ENCODE measurements at regions not wholly inside any gene's neighbourhood (a gene's known extent, or its start where the extent isn't known, plus 50 kb on each side); places are given as distances from the start of the nearest gene placed in this dataset.
"Not testable (repeated sequence)": the region's sequence is repeated elsewhere in the genome, so short reads cannot be mapped to it uniquely, and the experiment has no call there.

- not testable (repeated sequence) for H3K4me3 ChIP-seq (replicated peaks; ENCODE audit: low read depth, low read length); DNase-seq (ENCODE audit: low read depth)
These were observed 574.2 kb downstream of the CWH43 start for GRCh38 chr4:49560131-49560816.

GRCh38 chr4:49560883-49561282 is 574.8 kb downstream of the CWH43 start:
- DNase-seq (ENCODE audit: low read depth); H3K4me3 ChIP-seq (replicated peaks; ENCODE audit: low read depth, low read length): not testable (repeated sequence)

- DNase-seq (ENCODE audit: low read depth); H3K4me3 ChIP-seq (replicated peaks; ENCODE audit: low read depth, low read length): not testable (repeated sequence)
These were observed 584.2 kb downstream of the CWH43 start for GRCh38 chr4:49570248-49570647.

GRCh38 chr4:49573666-49574215 is 587.7 kb downstream of the CWH43 start:
- not testable (repeated sequence) for H3K4me3 ChIP-seq (replicated peaks; ENCODE audit: low read depth, low read length)

GRCh38 chr4:49575250-49575649 is 589.2 kb downstream of the CWH43 start:
- not testable (repeated sequence) for H3K4me3 ChIP-seq (replicated peaks; ENCODE audit: low read depth, low read length); DNase-seq (ENCODE audit: low read depth)

More at GRCh38 chr4:49573666-49574215, 587.7 kb downstream of the CWH43 start:
- not testable (repeated sequence) for DNase-seq (ENCODE audit: low read depth)

GRCh38 chr4:49578371-49578770 is 592.3 kb downstream of the CWH43 start:
- H3K4me3 ChIP-seq (replicated peaks; ENCODE audit: low read depth, low read length); DNase-seq (ENCODE audit: low read depth): not testable (repeated sequence)

GRCh38 chr4:49578899-49579298 is 592.8 kb downstream of the CWH43 start:
- DNase-seq (ENCODE audit: low read depth); H3K4me3 ChIP-seq (replicated peaks; ENCODE audit: low read depth, low read length): not testable (repeated sequence)

GRCh38 chr4:49580166-49580565 is 594.1 kb downstream of the CWH43 start:
- not testable (repeated sequence) for DNase-seq (ENCODE audit: low read depth); H3K4me3 ChIP-seq (replicated peaks; ENCODE audit: low read depth, low read length)

- H3K4me3 ChIP-seq (replicated peaks; ENCODE audit: low read depth, low read length); DNase-seq (ENCODE audit: low read depth): not testable (repeated sequence)
These were observed 602.3 kb downstream of the CWH43 start for GRCh38 chr4:49588401-49588800.

- DNase-seq (ENCODE audit: low read depth), result not testable (repeated sequence)
These were observed 632.4 kb downstream of the CWH43 start for GRCh38 chr4:49618436-49618835.

GRCh38 chr4:49626478-49626877 is 640.4 kb downstream of the CWH43 start:
- not testable (repeated sequence) for H3K4me3 ChIP-seq (replicated peaks; ENCODE audit: low read depth, low read length); DNase-seq (ENCODE audit: low read depth)

More at GRCh38 chr4:49618436-49618835, 632.4 kb downstream of the CWH43 start:
- H3K4me3 ChIP-seq (replicated peaks; ENCODE audit: low read depth, low read length), result not testable (repeated sequence)
